ENCODE measurements at regions not wholly inside any gene's neighbourhood (a gene's known extent, or its start where the extent isn't known, plus 50 kb on each side); places are given as distances from the start of the nearest gene placed in this dataset.

DNA sequence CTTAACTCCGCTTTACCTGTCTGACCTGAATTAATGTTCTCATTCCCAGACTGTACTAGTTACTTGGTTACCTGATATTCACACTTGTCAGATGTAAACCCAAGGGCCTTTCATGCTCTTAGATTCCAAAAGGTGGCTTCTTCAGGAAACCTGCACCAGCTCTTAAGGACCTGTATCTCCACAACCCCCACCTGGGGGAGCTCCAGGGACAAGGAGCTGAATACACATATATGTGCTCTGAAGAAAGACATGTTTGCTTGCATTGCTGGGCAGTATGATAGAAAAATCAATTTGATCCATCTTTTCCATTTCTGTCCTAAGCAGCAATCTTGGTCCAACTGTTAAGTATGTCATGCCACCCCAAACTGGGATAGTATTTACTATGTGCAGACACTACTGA, 64.8 kb upstream of the POU3F2 start:
- WGBS (ENCODE audit: insufficient coverage): 100% methylated on average over 1 of the region's 1 CpG
- H4K20me1 ChIP-seq (ENCODE audit: control insufficient read depth, insufficient read depth, low read length, poor library complexity, severe bottlenecking): no peaks in the 10 kb centered on the region
- peaks cover 0 to 1% of the 10 kb centered on the region in 2 donors for H3K4me1 ChIP-seq (ENCODE audit: control insufficient read depth in 2 of 2, insufficient read depth in 2 of 2, low read length in 2 of 2)
- no peak overlapping the region for H3K4me3 ChIP-seq (ENCODE audit: control extremely low read depth in 1 of 5, extremely low read depth in 1 of 5, insufficient read depth in 1 of 5, low read depth in 2 of 5, low read length in 4 of 5)
- H3K4me3 Mint-ChIP-seq: no peak overlapping the region
- ATAC-seq (ENCODE audit: low read depth): no peak
- H3K27ac Mint-ChIP-seq: no peak overlapping the region
- no peaks in the 10 kb centered on the region for H3K4me1 Mint-ChIP-seq
- H3K36me3 ChIP-seq (replicated peaks in 1 of 2; ENCODE audit: control extremely low read depth in 1 of 2, control insufficient read depth in 1 of 2, extremely low read depth in 1 of 2, insufficient read depth in 2 of 2, low read length in 1 of 2): no peaks in the 10 kb centered on the region
- no peak overlapping the region for H3K4me2 ChIP-seq (replicated peaks; ENCODE audit: low read depth, low read length, poor library complexity, severe bottlenecking)
- no peak for TF ChIP-seq EZH2 (IDR thresholded peaks at IDR 0.05; ENCODE audit: borderline replicate concordance, insufficient read depth, low read depth, low read length, poor library complexity, severe bottlenecking)
- TF ChIP-seq, protein P1, sequence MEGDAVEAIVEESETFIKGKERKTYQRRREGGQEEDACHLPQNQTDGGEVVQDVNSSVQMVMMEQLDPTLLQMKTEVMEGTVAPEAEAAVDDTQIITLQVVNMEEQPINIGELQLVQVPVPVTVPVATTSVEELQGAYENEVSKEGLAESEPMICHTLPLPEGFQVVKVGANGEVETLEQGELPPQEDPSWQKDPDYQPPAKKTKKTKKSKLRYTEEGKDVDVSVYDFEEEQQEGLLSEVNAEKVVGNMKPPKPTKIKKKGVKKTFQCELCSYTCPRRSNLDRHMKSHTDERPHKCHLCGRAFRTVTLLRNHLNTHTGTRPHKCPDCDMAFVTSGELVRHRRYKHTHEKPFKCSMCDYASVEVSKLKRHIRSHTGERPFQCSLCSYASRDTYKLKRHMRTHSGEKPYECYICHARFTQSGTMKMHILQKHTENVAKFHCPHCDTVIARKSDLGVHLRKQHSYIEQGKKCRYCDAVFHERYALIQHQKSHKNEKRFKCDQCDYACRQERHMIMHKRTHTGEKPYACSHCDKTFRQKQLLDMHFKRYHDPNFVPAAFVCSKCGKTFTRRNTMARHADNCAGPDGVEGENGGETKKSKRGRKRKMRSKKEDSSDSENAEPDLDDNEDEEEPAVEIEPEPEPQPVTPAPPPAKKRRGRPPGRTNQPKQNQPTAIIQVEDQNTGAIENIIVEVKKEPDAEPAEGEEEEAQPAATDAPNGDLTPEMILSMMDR (IDR thresholded peaks at IDR 0.05): no peak
- H3K27me3 Mint-ChIP-seq: peaks cover 18% of the 10 kb centered on the region
- peak; percentile 3 for DNase-seq
- no peak overlapping the region for H3K9ac ChIP-seq (ENCODE audit: low read length)
- H3K9me3 ChIP-seq (ENCODE audit: control extremely low read depth in 1 of 3, control insufficient read depth in 2 of 3, insufficient read depth in 1 of 3, low read length in 2 of 3): no peaks in the 10 kb centered on the region
- H3K27me3 ChIP-seq (replicated peaks in 1 of 4; ENCODE audit: control extremely low read depth in 1 of 4, control insufficient read depth in 3 of 4, insufficient read depth in 4 of 4, low read length in 3 of 4): peaks cover 0 to 4% (median under 1%) of the 10 kb centered on the region in 4 experiments
- H2AFZ ChIP-seq (ENCODE audit: insufficient read depth, low read depth, low read length, poor library complexity, severe bottlenecking): no peak overlapping the region
- ChIA-PET POLR2A (no interaction called here), CTCF (interaction anchor here (1.0 kb wide), 1 partner anchor 350 kb away, joined by 3 read pairs; no protein-coding TSS in a partner anchor)
- no peaks in the 10 kb centered on the region for H3K79me2 ChIP-seq (ENCODE audit: control insufficient read depth, insufficient read depth, low read length)
- no peak overlapping the region for H3K27ac ChIP-seq (ENCODE audit: low read length in 2 of 2)
- H3K9me3 Mint-ChIP-seq (ENCODE audit: insufficient read depth): no peaks in the 10 kb centered on the region
- intact Hi-C loops (cut with micrococcal nuclease): no loop called here

GRCh38 chr6:98775205-98775604, 59.2 kb upstream of the POU3F2 start:
- intact Hi-C loops (cut with micrococcal nuclease): no loop called here
- Histone ChIP-seq H3K36me3 (replicated peaks in 1 of 2; ENCODE audit: control extremely low read depth in 1 of 2, control insufficient read depth in 1 of 2, extremely low read depth in 1 of 2, insufficient read depth in 2 of 2, low read length in 1 of 2) (no peaks in the 10 kb centered on the region), H3K79me2 (ENCODE audit: control insufficient read depth, insufficient read depth, low read length) (no peaks in the 10 kb centered on the region), H3K4me1 (ENCODE audit: control insufficient read depth in 2 of 2, insufficient read depth in 2 of 2, low read length in 2 of 2) (no peaks in the 10 kb centered on the region), H3K4me2 (replicated peaks; ENCODE audit: low read depth, low read length, poor library complexity, severe bottlenecking) (no peak overlapping the region), H3K27me3 (replicated peaks in 1 of 4; ENCODE audit: control extremely low read depth in 1 of 4, control insufficient read depth in 3 of 4, insufficient read depth in 4 of 4, low read length in 3 of 4) (peaks cover 0 to 4% (median 0%) of the 10 kb centered on the region in 4 experiments), H3K4me3 (ENCODE audit: control extremely low read depth in 1 of 5, extremely low read depth in 1 of 5, insufficient read depth in 1 of 5, low read depth in 2 of 5, low read length in 4 of 5) (no peak overlapping the region), H4K20me1 (ENCODE audit: control insufficient read depth, insufficient read depth, low read length, poor library complexity, severe bottlenecking) (no peaks in the 10 kb centered on the region), H3K27ac (ENCODE audit: low read length in 2 of 2) (no peak overlapping the region), H3K9me3 (ENCODE audit: control extremely low read depth in 1 of 3, control insufficient read depth in 2 of 3, insufficient read depth in 1 of 3, low read length in 2 of 3) (no peaks in the 10 kb centered on the region), H3K9ac (ENCODE audit: low read length) (no peak overlapping the region), H2AFZ (ENCODE audit: insufficient read depth, low read depth, low read length, poor library complexity, severe bottlenecking) (no peak overlapping the region)
- Mint-ChIP-seq H3K27ac (no peak overlapping the region), H3K9me3 (ENCODE audit: insufficient read depth) (no peaks in the 10 kb centered on the region), H3K4me1 (no peaks in the 10 kb centered on the region), H3K27me3 (peaks cover 22% of the 10 kb centered on the region), H3K4me3 (no peak overlapping the region)
- TF ChIP-seq EZH2 (IDR thresholded peaks at IDR 0.05; ENCODE audit: borderline replicate concordance, insufficient read depth, low read depth, low read length, poor library complexity, severe bottlenecking): no peak
- TF ChIP-seq, protein P1 (IDR thresholded peaks at IDR 0.05): no peak
- ChIA-PET POLR2A (no interaction called here), CTCF (no interaction called here)
- ATAC-seq (ENCODE audit: low read depth) (no peak), DNase-seq (no peak)
- no CpG with 5 or more reads among the region's 2 CpGs for WGBS (ENCODE audit: insufficient coverage)

Measured in B cell (primary cell).